Adrenal gland (tissue), 9 donors: ENCODE measurements at regions not wholly inside any gene's neighbourhood (a gene's known extent, or its start where the extent isn't known, plus 50 kb on each side); places are given as distances from the start of the nearest gene placed in this dataset.

Experiments
- DNase-seq, 7 donors: peaks; one replicate each; pipeline ENCODE4 v3.0.0-alpha.2; 2019 to 2020
- H3K27ac ChIP-seq, 5 donors: fragments of 200-600 bp; sonication (generic) in 4 of 5; 1 replicate in 3 of 5; 2 replicates in 2 of 5; pipeline versions ENCODE4 v1.5.1 to v1.8.0; 2016 to 2020; ENCODE audit warnings: mild to moderate bottlenecking in 1 of 5
- H3K27me3 ChIP-seq: fragments of 200-600 bp; 2 replicates; pipeline ENCODE4 v1.8.0; 2021
- H3K36me3 ChIP-seq, 2 donors: fragments of 200-600 bp; replicated peaks in 1 of 2; 1 replicate in 1 of 2; 2 replicates in 1 of 2; pipeline versions ENCODE4 v1.5.1 to v1.8.0; 2018 to 2022
- H3K4me1 ChIP-seq, 2 donors: fragments of 200-600 bp; replicated peaks in 1 of 2; 1 replicate in 1 of 2; 2 replicates in 1 of 2; pipeline versions ENCODE4 v1.5.1 to v1.8.0; 2018 to 2021
- H3K4me3 ChIP-seq, 4 donors: fragments of 200-600 bp; sonication (generic) in 3 of 4; one replicate each; pipeline ENCODE4 v1.5.1; 2016 to 2018
- H3K9me3 ChIP-seq, 3 donors: fragments of 200-600 bp; sonication (generic) in 1 of 3; replicated peaks in 1 of 3; 1 replicate in 2 of 3; 2 replicates in 1 of 3; pipeline versions ENCODE4 v1.5.1 to v1.8.0; 2016 to 2021
- POLR2A ChIP-seq, 2 donors: fragments of 450-650 bp; IDR thresholded peaks; one replicate each; pipeline ENCODE4 v1.6.1; 2017; ENCODE audit warnings: antibody characterized with exemption in 2 of 2, mild to moderate bottlenecking in 2 of 2, moderate library complexity in 1 of 2
- WGBS, 4 donors: extraction: QIAGEN DNeasy Blood & Tissue Kit in 2 of 4; methylation state at CpG; one replicate each; pipeline versions ENCODE4 v1.1.5 to v1.1.7; 2013 to 2017; 5-methylcytosine and 5-hydroxymethylcytosine counted together
- intact Hi-C, 2 donors: fragments of 100-400 bp; cut with DNase I; formaldehyde crosslinking; loops; one replicate each; pipeline versions ENCODE4 v1.14.1 to v1.15.0; 2022 to 2023
- TF ChIP-seq, protein P1 (sequence below), 6 experiments: fragments of 450-650 bp in 4 of 6; fragments of 200-600 bp in 2 of 6; sonication (generic) in 1 of 6; IDR thresholded peaks; 1 replicate in 5 of 6; 2 replicates in 1 of 6; pipeline versions ENCODE4 v1.5.1 to v1.8.0; 2016 to 2021; ENCODE audit warnings: antibody characterized with exemption in 6 of 6, mild to moderate bottlenecking in 2 of 6, moderate library complexity in 1 of 6
- donor health status: healthy with polysubstance abuse.
- donor health status: Bipolar disorder and iron deficiency.
- donor health status: DM: yes; HTN: yes; CAD: no.
- donor health status: DM: no; HTN: no; CAD: no.
- donor health status: DM: no; HTN: no; CAD: no.

DNA sequence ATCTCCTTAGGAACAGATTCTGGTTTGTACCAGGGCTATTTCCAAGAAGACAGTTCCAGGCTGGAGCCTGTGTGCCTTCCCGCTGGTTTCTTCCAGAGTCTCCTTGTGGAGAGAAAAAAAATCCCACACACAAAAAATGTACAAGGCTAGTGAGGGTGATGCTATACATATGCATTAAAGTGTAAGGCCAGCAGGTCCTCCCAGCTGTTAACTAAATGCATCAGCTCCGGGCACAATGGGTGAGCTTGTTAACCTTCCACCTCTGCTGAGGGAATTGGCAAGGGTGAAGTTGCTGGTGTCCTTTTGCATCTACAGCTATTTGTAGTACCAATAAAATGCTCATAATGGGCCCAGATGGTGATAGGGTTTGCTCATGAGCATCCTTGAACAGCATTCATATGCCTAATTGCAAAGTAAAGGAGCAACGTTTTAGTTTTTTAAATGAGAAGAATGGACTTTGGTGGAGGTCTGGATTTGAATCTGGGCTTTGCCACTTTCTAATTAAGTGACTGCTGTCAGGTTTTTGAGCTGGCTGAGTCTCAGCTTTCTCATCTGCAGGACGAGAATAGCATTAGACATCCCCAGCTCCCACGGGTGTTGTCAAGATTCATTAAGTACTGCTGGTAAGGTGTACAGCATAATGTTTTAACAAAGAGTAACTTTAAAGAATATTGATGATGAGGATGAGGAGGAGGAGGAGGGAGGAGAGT lies 361.8 kb downstream of the QKI start:
- no peak for DNase-seq
- 75 to 81% (median 78%) methylated on average over 5 of the region's 5 CpGs for WGBS, 4 donors
- Histone ChIP-seq H3K27me3 (peaks cover 4% of the 10 kb centered on the region), H3K27ac (no peak overlapping the region), H3K4me1 (no peaks in the 10 kb centered on the region), H3K4me3 (no peak overlapping the region), H3K9me3 (no peaks in the 10 kb centered on the region), H3K36me3 (no peaks in the 10 kb centered on the region)
- intact Hi-C loops: no loop called here
- TF ChIP-seq, protein P1, sequence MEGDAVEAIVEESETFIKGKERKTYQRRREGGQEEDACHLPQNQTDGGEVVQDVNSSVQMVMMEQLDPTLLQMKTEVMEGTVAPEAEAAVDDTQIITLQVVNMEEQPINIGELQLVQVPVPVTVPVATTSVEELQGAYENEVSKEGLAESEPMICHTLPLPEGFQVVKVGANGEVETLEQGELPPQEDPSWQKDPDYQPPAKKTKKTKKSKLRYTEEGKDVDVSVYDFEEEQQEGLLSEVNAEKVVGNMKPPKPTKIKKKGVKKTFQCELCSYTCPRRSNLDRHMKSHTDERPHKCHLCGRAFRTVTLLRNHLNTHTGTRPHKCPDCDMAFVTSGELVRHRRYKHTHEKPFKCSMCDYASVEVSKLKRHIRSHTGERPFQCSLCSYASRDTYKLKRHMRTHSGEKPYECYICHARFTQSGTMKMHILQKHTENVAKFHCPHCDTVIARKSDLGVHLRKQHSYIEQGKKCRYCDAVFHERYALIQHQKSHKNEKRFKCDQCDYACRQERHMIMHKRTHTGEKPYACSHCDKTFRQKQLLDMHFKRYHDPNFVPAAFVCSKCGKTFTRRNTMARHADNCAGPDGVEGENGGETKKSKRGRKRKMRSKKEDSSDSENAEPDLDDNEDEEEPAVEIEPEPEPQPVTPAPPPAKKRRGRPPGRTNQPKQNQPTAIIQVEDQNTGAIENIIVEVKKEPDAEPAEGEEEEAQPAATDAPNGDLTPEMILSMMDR (IDR thresholded peaks at IDR 0.05): no peak
- no peak for TF ChIP-seq POLR2A (IDR thresholded peaks at IDR 0.05)

DNA sequence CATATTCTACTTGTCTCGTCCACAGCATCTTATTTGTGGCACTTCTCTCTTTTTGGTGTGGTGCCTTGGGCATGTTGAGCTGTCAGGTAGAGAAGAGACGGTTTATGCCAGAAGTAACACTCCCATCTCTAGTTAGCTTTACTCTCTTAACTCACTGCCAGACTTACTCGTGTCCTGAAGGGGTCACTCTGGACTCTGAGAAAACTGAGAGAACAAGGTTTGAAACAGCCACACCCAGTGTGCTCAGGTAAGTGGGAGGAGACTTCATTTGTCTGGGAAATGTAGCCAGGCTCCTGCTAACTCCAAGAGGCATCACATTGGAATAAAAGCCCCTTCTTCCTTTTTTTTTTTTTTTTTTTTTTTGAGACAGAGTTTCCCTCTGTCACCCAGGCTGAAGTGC lies 360.8 kb downstream of the QKI start:
- H3K9me3 ChIP-seq: no peaks in the 10 kb centered on the region
- TF ChIP-seq, protein P1 (IDR thresholded peaks at IDR 0.05): no peak
- TF ChIP-seq POLR2A (IDR thresholded peaks at IDR 0.05): no peak
- no peak for DNase-seq
- no peaks in the 10 kb centered on the region for H3K4me1 ChIP-seq
- H3K27ac ChIP-seq: no peak overlapping the region
- H3K4me3 ChIP-seq: no peak overlapping the region
- no peaks in the 10 kb centered on the region for H3K36me3 ChIP-seq
- intact Hi-C loops: no loop called here
- 82 to 85% (median 84%) methylated on average over 3 of the region's 3 CpGs for WGBS, 4 donors
- H3K27me3 ChIP-seq: peaks cover 4% of the 10 kb centered on the region

DNA sequence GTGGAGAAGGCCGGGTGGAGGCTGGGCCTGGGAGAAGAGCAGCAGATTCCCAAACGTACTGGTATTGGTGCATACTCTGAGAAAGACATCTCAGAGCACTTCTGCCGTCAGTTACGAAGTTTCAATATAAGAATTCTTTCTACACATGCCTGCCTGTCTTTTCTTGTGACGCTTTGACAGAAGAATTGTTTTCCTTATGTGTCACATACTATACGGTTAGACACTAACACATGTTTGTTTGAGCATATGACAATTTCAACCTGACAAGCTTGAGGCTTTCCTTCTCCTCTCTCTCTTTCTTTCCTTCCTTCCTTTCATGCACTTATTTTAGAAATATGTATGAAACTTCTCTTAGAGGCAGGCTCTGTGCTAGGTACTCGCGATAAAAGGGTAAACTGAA lies 360.0 kb downstream of the QKI start:
- H3K36me3 ChIP-seq: no peaks in the 10 kb centered on the region
- no peak for DNase-seq
- H3K4me1 ChIP-seq: no peaks in the 10 kb centered on the region
- H3K4me3 ChIP-seq: no peak overlapping the region
- no peaks in the 10 kb centered on the region for H3K9me3 ChIP-seq
- no peak overlapping the region for H3K27ac ChIP-seq
- TF ChIP-seq, protein P1 (IDR thresholded peaks at IDR 0.05): no peak
- TF ChIP-seq POLR2A (IDR thresholded peaks at IDR 0.05): no peak
- intact Hi-C loops: no loop called here
- 88 to 93% (median 91%) methylated on average over 8 of the region's 8 CpGs for WGBS, 4 donors
- H3K27me3 ChIP-seq: peaks cover 4% of the 10 kb centered on the region

DNA sequence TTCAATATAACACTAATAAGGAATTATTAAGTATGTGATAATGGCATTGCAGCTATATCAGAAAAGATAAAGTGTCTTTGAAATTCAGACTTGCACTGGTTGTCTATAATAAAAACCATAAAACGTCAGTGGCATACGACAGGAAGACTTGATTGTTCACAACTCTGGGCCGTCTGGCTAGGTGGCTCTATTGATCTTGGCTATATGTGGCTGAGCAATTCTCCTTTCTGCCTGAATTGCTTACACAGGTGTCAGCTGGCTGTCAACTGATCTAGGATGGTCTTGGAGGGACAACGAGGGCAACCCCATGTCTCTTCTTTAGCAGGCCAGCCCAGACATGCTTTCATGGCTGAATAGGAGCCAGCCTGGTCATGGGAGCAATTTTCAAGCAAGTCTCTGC lies 359.1 kb downstream of the QKI start:
- WGBS, 4 donors: 71 to 87% (median 83%) methylated on average over 4 of the region's 4 CpGs
- DNase-seq: no peak
- H3K4me1 ChIP-seq: no peaks in the 10 kb centered on the region
- H3K36me3 ChIP-seq: no peaks in the 10 kb centered on the region
- H3K9me3 ChIP-seq: no peaks in the 10 kb centered on the region
- H3K27me3 ChIP-seq: no peaks in the 10 kb centered on the region
- H3K27ac ChIP-seq: no peak overlapping the region
- intact Hi-C loops: no loop called here
- no peak for TF ChIP-seq POLR2A (IDR thresholded peaks at IDR 0.05)
- TF ChIP-seq, protein P1 (IDR thresholded peaks at IDR 0.05): no peak
- H3K4me3 ChIP-seq: no peak overlapping the region
